ENCODE measurements at regions not wholly inside any gene's neighbourhood (a gene's known extent, or its start where the extent isn't known, plus 50 kb on each side); places are given as distances from the start of the nearest gene placed in this dataset.

DNA sequence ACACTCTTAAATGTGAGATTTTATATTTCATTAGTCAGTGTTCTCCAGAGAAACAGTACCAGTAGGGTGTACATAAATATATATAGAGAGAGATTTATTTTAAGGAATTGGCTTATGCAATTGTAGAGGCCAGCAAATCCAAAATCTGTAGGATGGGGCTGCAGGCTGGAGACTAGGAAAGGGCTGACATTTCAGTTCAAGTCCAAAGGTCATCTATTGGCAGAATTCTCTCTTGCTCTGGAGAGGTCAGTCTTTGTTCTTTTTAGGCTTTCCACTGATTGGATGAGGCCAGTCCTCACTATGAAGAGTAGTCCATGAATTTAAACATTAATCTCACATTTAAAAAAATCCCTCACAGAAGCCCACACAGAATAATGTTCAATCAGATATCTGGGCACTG is 170.8 kb upstream of the NCKAP5 start:
- Histone ChIP-seq H3K79me2 (ENCODE audit: control insufficient read depth, low read length) (no peaks in the 10 kb centered on the region), H3K27ac (ENCODE audit: low read depth, low read length) (no peak overlapping the region), H3K9me2 (replicated peaks; ENCODE audit: control insufficient read depth, low read length) (no peaks in the 10 kb centered on the region), H3K9me3 (ENCODE audit: control insufficient read depth, insufficient read depth, low read length) (no peaks in the 10 kb centered on the region), H3K4me1 (ENCODE audit: control insufficient read depth, low read length) (no peaks in the 10 kb centered on the region), H3K27me3 (ENCODE audit: control insufficient read depth, low read length) (no peaks in the 10 kb centered on the region), H3K36me3 (ENCODE audit: control insufficient read depth, low read length) (no peaks in the 10 kb centered on the region), H3F3A (ENCODE audit: control insufficient read depth, insufficient read depth) (no peaks in the 10 kb centered on the region), H4K20me1 (ENCODE audit: control insufficient read depth, insufficient read depth, low read depth, low read length) (no peaks in the 10 kb centered on the region), H3K4me2 (ENCODE audit: low read length) (no peak overlapping the region), H3K4me3 (ENCODE audit: low read length) (no peak overlapping the region)
- TF ChIP-seq, protein P1, sequence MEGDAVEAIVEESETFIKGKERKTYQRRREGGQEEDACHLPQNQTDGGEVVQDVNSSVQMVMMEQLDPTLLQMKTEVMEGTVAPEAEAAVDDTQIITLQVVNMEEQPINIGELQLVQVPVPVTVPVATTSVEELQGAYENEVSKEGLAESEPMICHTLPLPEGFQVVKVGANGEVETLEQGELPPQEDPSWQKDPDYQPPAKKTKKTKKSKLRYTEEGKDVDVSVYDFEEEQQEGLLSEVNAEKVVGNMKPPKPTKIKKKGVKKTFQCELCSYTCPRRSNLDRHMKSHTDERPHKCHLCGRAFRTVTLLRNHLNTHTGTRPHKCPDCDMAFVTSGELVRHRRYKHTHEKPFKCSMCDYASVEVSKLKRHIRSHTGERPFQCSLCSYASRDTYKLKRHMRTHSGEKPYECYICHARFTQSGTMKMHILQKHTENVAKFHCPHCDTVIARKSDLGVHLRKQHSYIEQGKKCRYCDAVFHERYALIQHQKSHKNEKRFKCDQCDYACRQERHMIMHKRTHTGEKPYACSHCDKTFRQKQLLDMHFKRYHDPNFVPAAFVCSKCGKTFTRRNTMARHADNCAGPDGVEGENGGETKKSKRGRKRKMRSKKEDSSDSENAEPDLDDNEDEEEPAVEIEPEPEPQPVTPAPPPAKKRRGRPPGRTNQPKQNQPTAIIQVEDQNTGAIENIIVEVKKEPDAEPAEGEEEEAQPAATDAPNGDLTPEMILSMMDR (IDR thresholded peaks at IDR 0.05; ENCODE audit: low read depth, low read length, poor library complexity, severe bottlenecking), result no peak
- no peak for TF ChIP-seq EZH2phosphoT487 (IDR thresholded peaks at IDR 0.05; ENCODE audit: borderline replicate concordance, low read length)

DNA sequence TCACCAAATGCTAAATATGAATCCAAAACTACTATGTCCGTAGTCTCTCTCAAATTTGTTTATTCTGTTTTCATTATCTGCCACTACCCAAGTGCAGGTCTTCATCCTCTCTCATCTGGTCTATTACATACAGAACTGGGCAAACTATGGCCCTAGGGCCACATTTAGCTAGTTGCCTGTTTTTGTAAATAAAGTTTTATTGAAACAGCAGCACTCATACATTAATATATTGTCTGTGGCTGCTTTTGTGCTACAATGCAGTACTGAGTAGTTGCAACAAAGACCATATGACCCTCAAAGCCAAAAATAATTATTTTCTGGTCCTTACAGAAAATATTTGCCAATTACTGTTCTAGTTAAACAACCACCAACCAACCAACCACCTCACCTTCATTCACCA is 172.2 kb upstream of the NCKAP5 start:
- no peaks in the 10 kb centered on the region for H3F3A ChIP-seq (ENCODE audit: control insufficient read depth, insufficient read depth)
- H3K4me1 ChIP-seq (ENCODE audit: control insufficient read depth, low read length), result no peaks in the 10 kb centered on the region
- H4K20me1 ChIP-seq (ENCODE audit: control insufficient read depth, insufficient read depth, low read depth, low read length), result no peaks in the 10 kb centered on the region
- no peak overlapping the region for H3K4me3 ChIP-seq (ENCODE audit: low read length)
- no peaks in the 10 kb centered on the region for H3K9me2 ChIP-seq (replicated peaks; ENCODE audit: control insufficient read depth, low read length)
- no peak overlapping the region for H3K27ac ChIP-seq (ENCODE audit: low read depth, low read length)
- H3K27me3 ChIP-seq (ENCODE audit: control insufficient read depth, low read length), result no peaks in the 10 kb centered on the region
- H3K4me2 ChIP-seq (ENCODE audit: low read length), result no peak overlapping the region
- TF ChIP-seq, protein P1 (IDR thresholded peaks at IDR 0.05; ENCODE audit: low read depth, low read length, poor library complexity, severe bottlenecking), result no peak
- no peak for TF ChIP-seq EZH2phosphoT487 (IDR thresholded peaks at IDR 0.05; ENCODE audit: borderline replicate concordance, low read length)
- H3K9me3 ChIP-seq (ENCODE audit: control insufficient read depth, insufficient read depth, low read length), result no peaks in the 10 kb centered on the region
- H3K36me3 ChIP-seq (ENCODE audit: control insufficient read depth, low read length), result no peaks in the 10 kb centered on the region
- H3K79me2 ChIP-seq (ENCODE audit: control insufficient read depth, low read length), result no peaks in the 10 kb centered on the region

DNA sequence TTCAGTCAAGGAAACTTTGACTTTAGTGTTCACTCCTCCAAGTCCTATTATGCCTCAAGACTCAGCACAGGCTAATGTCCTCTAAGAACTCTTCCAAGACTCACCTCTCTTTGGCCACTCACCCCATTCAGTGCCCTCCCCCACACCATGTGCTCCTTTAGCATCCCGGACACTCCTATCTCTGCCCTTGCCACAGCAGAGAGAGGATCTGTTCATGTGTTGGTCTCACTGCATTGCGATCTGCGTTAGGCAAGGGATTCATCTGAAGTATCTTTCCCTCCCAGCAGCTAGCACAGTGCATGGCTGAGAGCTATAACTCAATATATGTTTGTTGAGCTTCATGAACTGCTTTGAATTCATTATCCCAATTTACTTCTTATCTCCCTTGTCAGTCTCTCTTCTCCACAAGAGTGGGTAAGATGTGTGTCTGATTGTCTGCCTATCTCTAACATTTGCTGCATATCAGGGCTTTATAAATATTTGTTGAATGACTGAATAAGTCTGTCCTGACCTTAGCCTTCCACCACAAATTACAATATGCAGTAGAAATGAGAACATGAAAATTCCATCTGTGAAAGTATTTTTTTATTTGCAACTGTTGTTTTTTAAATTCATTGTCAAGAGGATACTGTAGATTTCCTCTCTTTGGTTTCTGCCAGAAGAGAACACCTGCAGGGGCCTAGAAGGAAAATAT is 179.9 kb upstream of the NCKAP5 start:
- Histone ChIP-seq H3F3A (ENCODE audit: control insufficient read depth, insufficient read depth) (no peaks in the 10 kb centered on the region), H3K4me3 (ENCODE audit: low read length) (no peak overlapping the region), H3K9me2 (replicated peaks; ENCODE audit: control insufficient read depth, low read length) (no peaks in the 10 kb centered on the region), H3K27me3 (ENCODE audit: control insufficient read depth, low read length) (no peaks in the 10 kb centered on the region), H3K27ac (ENCODE audit: low read depth, low read length) (no peak overlapping the region), H3K79me2 (ENCODE audit: control insufficient read depth, low read length) (no peaks in the 10 kb centered on the region), H3K4me2 (ENCODE audit: low read length) (no peak overlapping the region), H4K20me1 (ENCODE audit: control insufficient read depth, insufficient read depth, low read depth, low read length) (no peaks in the 10 kb centered on the region), H3K9me3 (ENCODE audit: control insufficient read depth, insufficient read depth, low read length) (no peaks in the 10 kb centered on the region), H3K36me3 (ENCODE audit: control insufficient read depth, low read length) (no peaks in the 10 kb centered on the region), H3K4me1 (ENCODE audit: control insufficient read depth, low read length) (no peaks in the 10 kb centered on the region)
- TF ChIP-seq, protein P1 (IDR thresholded peaks at IDR 0.05; ENCODE audit: low read depth, low read length, poor library complexity, severe bottlenecking), result no peak
- TF ChIP-seq EZH2phosphoT487 (IDR thresholded peaks at IDR 0.05; ENCODE audit: borderline replicate concordance, low read length), result no peak

Measured in DOHH2 (cell line).